Endothelial cell (in vitro differentiated cells): ENCODE measurements at regions not wholly inside any gene's neighbourhood (a gene's known extent, or its start where the extent isn't known, plus 50 kb on each side); places are given as distances from the start of the nearest gene placed in this dataset.

Experiments used
- DNase-seq: peaks from one replicate; pipeline ENCODE4 v3.0.0; 2021; ENCODE audit warnings: low spot score
- H3K27ac Mint-ChIP-seq: one replicate; pipeline ENCODE4 v1.8.0; 2021; ENCODE audit warnings: mixed read lengths, inconsistent platforms; ENCODE audit not compliant: unreplicated experiment
- H3K27me3 Mint-ChIP-seq: one replicate; pipeline ENCODE4 v1.8.0; 2021; ENCODE audit warnings: mild to moderate bottlenecking, moderate library complexity, mixed read lengths, inconsistent platforms; ENCODE audit not compliant: unreplicated experiment
- H3K36me3 Mint-ChIP-seq: one replicate; pipeline ENCODE4 v1.8.0; 2021; ENCODE audit warnings: mild to moderate bottlenecking, low read depth, mixed read lengths, inconsistent platforms; ENCODE audit not compliant: unreplicated experiment
- H3K4me1 Mint-ChIP-seq: one replicate; pipeline ENCODE4 v1.8.0; 2021; ENCODE audit warnings: mild to moderate bottlenecking, mixed read lengths, inconsistent platforms; ENCODE audit not compliant: unreplicated experiment
- H3K4me3 Mint-ChIP-seq: one replicate; pipeline ENCODE4 v1.8.0; 2021; ENCODE audit warnings: mild to moderate bottlenecking, mixed read lengths, inconsistent platforms; ENCODE audit not compliant: unreplicated experiment
- H3K9me3 Mint-ChIP-seq: one replicate; pipeline ENCODE4 v1.8.0; 2021; ENCODE audit warnings: mixed read lengths, inconsistent platforms; ENCODE audit not compliant: unreplicated experiment
- CTCF ChIP-seq: fragments of 200-600 bp; sonication (generic); IDR thresholded peaks from one replicate; pipeline ENCODE4 v1.5.0; 2021; ENCODE audit warnings: antibody characterized with exemption; ENCODE audit not compliant: unreplicated experiment

GRCh38 chr14:76954394-76955190 is 73.9 kb downstream of the IRF2BPL start:
- Mint-ChIP-seq H3K4me1 (peaks cover 36% of the 10 kb centered on the region), H3K4me3 (no peak overlapping the region), H3K27me3 (peaks cover 19% of the 10 kb centered on the region), H3K27ac (no peak overlapping the region), H3K9me3 (no peaks in the 10 kb centered on the region), H3K36me3 (no peaks in the 10 kb centered on the region)
- no peak for TF ChIP-seq CTCF
- no peak for DNase-seq

- Mint-ChIP-seq H3K4me1 (peaks cover 39% of the 10 kb centered on the region), H3K4me3 (no peak overlapping the region), H3K9me3 (no peaks in the 10 kb centered on the region), H3K36me3 (no peaks in the 10 kb centered on the region), H3K27me3 (peaks cover 19% of the 10 kb centered on the region), H3K27ac (no peak overlapping the region)
- TF ChIP-seq CTCF: no peak
- DNase-seq: no peak
These were observed 75.1 kb downstream of the IRF2BPL start for GRCh38 chr14:76953311-76953945.

GRCh38 chr14:76951166-76951565 is 77.3 kb downstream of the IRF2BPL start:
- Mint-ChIP-seq H3K9me3 (no peaks in the 10 kb centered on the region), H3K36me3 (no peaks in the 10 kb centered on the region), H3K27me3 (peaks cover 14% of the 10 kb centered on the region), H3K4me3 (peak overlapping the region; percentile 20), H3K4me1 (peaks cover 39% of the 10 kb centered on the region), H3K27ac (peak overlapping the region; percentile 85)
- TF ChIP-seq CTCF: no peak
- DNase-seq: no peak

- Mint-ChIP-seq H3K4me3 (no peak overlapping the region), H3K36me3 (no peaks in the 10 kb centered on the region), H3K9me3 (no peaks in the 10 kb centered on the region), H3K4me1 (peaks cover 30% of the 10 kb centered on the region), H3K27me3 (peaks cover 10% of the 10 kb centered on the region), H3K27ac (no peak overlapping the region)
- no peak for DNase-seq
- TF ChIP-seq CTCF: no peak
These were observed 78.2 kb downstream of the IRF2BPL start for GRCh38 chr14:76950055-76951020.
